ENCODE measurements at regions not wholly inside any gene's neighbourhood (a gene's known extent, or its start where the extent isn't known, plus 50 kb on each side); places are given as distances from the start of the nearest gene placed in this dataset.

DNA sequence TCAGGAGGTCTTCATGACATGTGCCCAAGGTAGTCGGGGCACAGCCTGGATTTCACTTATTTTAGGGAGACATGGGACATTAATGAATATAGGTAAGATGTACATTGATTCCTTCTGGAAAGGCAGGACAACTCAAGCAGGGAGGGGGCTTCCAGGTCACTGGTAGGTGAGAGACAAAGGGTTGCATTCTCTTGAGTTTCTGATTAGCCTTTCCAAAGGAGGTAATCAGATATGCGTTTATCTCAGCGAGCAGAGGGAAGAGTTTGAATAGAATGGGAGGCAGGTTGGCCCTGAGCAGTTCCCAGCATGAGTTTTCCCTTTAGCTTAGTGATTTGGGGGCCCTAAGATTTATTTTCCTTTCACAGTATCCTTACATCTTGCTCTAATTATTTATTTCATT is 443.8 kb upstream of the EEF2KMT start:
- DNase-seq (ENCODE audit: low spot score): no peak

DNA sequence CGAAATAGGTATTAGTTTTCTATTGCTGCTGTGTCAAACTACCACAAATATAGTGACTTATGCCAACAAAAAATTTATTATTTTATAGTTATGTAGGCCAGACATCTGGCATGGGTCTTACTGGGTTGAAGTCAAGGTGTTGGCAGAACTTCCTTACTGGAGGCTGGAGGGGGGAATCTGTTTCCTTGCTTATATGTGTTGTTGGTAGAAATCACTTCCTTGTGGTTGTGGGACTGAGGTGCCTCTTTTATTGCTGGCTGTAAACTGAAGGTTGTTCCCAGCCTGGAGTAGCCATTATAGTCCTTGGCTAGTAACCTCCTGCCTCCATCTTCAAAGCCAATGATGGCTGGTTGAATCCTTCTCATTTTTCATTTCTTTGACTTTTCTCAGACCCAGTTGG is 439.8 kb upstream of the EEF2KMT start:
- no peak for DNase-seq (ENCODE audit: low spot score)

DNA sequence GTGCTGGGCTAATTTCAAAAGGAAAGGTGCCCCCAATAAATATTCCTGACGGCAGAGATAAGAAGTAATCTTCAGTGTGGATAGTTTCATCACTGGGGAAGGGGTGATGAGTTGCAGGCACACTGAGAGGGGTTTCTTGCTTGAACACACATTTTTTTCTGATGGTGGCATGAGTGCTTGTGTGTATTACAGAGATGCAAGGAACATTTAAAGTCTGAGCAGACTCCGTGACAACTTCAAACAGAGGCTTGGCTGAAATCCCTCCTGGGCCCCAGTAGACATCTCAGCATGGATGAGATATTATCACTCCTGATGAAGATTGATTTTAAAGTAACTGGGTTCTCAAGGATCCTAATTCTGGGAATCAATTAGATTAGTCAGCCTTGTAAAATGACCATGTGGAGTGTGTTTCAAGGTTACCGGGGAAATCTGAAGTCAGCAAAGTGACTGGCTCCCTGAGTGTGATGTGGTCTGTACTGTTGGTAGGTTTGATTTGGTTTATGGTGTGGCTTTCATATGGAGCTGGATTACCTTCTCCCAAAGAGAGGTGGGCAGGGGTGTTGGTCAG is 435.8 kb upstream of the EEF2KMT start:
- no peak for DNase-seq (ENCODE audit: low spot score)

DNA sequence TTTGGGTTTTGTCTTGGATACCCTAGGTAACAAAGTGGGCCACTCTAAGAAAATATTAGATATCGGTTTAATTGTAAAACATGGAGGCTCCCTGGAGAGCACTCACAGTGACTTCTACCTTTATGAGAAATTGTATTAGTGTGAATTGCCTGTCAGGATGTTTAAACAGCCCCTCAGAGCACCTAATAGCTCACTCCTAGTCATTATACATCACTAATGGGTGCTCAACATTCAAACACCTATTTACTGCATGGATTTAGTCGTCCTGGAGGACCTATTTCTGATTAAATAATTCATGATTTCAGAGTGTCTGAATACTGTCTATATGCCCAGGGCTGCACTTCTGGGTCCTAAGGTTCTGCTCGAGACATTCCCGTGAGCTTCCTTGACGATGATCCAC is 430.2 kb upstream of the EEF2KMT start:
- DNase-seq (ENCODE audit: low spot score): no peak

DNA sequence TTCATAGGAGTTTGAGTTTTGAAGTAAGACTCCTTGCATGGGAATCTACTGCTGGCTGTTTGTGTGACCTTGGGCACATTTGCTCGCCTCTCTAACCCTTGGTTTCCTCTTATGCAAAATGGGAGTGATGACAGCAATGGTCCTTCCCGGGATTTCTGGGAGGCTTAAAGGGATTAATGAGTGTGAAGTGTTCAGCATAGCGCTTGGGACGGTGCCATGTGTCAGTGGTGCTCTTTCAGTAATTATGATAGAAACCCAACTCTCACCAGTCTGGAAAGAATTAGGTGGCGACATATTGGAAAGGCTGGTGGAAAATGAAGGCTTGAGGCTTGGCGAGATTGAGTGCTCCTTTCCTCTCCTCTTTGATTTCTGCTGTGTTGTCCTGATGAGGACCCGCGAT is 429.2 kb upstream of the EEF2KMT start:
- DNase-seq (ENCODE audit: low spot score): no peak

DNA sequence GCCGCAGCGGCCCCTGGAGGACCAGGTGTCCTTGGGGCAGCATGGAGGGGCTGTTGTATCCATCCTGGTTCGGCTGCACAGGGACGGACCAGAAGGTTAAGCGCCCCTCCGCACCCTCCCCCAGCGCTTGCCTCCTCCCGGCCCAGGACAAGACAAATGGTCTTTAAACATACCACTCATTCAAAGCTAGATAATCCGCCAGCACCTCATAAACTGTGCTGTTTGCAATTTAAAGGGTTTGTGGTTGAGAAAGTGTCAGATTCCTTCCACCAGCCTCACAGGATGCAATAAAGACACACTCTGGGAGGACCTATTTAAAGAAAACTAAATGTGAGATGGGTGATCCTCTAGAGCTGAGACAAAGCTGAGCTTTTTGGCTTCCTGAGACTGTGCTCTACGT is 426.2 kb upstream of the EEF2KMT start:
- DNase-seq (ENCODE audit: low spot score): no peak

DNA sequence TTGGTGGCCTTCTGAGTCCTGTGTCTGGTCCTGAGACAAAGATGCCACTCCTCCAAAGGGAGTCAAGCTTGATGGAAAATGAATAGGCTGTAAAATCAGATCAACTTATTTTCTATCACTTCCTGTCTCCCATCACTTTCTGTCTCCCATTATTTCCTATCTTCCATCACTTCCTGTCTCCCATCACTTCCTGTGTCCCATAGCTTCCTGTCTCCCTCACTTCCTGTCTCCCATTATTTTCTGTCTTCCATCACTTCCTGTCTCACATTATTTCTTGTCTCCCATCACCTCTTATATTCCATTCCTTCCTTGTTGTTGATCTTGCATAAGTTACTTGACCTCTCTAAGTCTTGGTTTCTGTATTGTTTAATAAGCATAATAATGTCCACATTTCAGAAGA is 418.5 kb upstream of the EEF2KMT start:
- no peak for DNase-seq (ENCODE audit: low spot score)

DNA sequence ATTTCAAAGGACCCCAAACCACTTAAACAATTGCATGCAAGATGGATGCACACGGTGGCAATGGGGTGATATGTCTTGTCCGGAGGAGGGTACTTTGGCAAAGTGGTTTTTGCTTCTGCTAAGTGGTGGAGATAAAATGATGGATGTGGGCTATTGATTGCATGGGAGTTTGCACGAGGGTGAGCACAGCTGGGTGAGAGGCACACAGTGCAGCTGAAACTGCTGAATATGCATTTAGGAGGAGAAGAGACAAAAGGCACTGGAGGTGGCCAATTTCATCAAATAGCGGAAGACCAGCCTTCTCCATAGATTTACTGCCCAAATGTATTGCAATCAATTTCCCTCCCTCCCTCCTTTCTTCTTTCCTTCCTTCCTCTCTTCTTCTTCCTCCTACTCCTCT is 414.4 kb upstream of the EEF2KMT start:
- DNase-seq (ENCODE audit: low spot score): no peak

DNA sequence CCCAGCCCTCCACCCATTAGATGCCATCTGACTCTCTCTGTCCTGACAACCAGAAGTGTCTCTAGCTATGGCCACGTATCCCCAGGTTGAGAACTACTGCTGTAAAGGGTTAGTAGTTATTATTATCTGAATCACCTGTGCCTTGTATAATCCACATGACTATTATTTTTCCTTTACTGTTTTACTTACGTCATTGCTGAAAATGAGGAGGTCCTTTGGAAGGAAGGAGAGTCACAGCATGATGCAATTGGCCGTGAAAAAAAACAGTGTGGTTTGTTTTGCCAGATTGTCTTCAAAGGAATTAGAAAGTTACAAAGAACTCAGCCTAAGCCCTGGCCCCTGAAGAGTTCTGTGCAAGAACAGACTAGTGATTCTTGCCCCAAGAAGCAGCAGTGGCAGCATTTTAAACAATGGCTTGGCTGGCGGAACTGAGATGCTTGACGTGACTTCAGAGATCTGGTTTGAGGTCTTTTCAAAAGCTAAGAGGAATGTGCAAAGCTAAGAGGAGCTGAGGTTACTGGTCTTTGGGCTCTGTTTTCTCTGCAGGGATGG is 413.3 kb upstream of the EEF2KMT start:
- DNase-seq (ENCODE audit: low spot score): no peak

DNA sequence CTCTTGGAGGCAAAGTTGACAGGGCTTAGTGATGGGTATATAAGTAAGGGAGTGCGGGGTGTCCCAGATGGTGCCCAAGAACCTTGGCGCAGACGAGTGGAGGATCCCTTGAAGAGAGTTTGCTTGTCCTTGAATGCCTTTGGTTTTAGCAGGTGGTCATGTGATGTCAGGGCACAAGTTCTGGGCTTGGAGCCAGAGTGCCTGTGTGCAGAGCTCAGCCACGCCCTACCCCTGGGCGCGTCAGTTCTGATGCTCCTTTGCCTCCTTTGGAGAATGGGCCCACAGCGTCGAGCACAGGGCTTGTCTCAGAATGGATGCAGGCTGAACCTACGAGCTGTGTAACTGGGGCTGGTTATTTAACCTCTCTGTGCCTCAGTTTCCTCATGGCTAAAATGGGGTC is 412.2 kb upstream of the EEF2KMT start:
- no peak for DNase-seq (ENCODE audit: low spot score)

DNA sequence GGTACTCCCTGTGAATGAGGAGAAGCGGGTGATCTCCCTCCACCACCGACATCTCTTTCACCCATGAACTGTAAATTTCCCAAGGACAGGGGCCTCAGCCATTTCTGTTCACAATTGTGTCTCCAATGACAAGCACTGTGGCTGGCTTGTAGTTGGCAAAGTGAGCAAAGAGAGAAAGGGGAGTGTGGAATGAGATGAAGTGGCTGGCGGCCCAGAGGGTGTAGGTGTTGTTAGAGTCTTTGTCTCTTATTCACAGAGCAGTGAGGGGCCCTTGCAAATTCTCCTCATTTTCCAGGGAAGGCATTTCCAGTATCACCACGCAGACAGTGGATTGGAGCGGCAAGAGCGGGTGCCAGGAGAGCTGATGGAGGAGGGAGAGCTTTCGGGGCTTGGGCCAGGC is 411.7 kb upstream of the EEF2KMT start:
- DNase-seq (ENCODE audit: low spot score): no peak

DNA sequence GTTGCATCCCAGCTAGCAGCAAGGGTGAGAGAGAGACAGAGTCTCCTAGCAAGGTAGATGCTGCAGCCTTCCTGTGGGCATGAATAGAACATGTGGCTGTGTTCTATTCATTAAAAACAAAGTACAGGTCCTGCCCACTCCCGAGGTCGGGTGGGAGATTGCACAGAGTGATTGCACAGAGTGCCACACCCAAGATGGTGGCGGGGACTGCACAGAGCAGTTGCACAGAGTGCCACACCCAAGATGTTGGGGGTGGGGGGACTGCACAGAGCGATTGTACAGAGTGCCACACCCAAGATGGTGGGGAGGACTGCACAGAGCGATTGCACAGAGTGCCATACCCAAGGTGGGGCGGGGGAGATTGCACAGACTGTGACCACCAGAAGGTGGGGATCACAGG is 410.8 kb upstream of the EEF2KMT start:
- no peak for DNase-seq (ENCODE audit: low spot score)

DNA sequence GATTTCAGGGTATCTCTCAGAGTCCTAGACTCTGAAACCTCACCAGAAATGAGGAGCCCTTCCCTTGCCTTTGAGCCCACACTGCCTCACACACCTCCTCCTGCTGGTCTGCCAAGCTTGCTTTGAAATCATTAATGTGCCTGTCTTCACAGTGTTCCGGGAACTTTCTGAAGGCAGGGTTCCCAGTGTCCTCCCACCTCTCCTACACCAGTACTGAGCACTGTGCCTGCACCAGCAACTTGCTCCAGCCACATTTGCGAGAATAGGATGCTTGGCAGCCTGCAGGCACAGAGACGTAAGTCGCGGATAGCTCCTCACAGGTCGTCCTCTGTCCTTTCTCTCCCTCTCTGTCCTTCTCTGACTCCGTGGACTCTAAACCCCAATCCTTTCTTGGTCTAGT is 408.4 kb upstream of the EEF2KMT start:
- DNase-seq (ENCODE audit: low spot score): no peak

DNA sequence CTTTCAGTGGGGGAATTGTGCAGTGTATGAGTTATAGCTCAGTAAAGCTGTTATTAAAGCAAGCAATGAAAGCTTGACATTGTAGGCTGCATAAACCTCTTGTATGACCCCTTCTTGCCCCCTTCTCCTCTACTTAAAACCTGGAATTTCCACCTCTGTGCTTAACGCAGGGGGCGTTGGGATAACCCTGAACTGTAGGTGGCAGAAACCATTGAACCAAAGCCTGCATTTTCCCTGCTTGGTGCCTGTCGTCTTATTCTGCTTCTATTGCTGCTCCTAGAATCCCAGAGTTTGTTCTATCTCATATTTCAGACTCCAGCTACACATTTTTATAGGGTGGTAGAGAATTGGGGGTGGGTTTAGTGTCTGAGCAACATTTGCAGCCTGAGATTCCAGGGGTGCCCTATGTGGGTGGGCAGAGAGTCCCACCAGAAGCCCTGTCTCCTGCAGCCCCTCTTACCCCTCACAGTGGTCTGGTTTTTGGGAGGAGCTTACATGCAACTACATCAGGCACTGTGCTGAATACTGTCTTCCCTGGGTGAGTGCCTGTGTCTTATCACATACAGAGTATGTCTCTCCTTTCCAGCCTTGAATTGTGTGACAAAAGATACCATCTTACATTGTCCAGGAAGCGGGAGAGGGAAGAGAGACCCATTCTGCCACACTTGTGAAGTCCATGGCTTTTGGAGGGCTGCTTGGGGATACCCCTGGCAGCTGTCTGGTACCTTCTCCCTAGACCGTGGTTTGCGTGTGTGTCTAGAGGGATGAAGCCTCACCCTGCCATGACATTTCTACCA is 407.7 kb upstream of the EEF2KMT start:
- DNase-seq (ENCODE audit: low spot score): no peak

DNA sequence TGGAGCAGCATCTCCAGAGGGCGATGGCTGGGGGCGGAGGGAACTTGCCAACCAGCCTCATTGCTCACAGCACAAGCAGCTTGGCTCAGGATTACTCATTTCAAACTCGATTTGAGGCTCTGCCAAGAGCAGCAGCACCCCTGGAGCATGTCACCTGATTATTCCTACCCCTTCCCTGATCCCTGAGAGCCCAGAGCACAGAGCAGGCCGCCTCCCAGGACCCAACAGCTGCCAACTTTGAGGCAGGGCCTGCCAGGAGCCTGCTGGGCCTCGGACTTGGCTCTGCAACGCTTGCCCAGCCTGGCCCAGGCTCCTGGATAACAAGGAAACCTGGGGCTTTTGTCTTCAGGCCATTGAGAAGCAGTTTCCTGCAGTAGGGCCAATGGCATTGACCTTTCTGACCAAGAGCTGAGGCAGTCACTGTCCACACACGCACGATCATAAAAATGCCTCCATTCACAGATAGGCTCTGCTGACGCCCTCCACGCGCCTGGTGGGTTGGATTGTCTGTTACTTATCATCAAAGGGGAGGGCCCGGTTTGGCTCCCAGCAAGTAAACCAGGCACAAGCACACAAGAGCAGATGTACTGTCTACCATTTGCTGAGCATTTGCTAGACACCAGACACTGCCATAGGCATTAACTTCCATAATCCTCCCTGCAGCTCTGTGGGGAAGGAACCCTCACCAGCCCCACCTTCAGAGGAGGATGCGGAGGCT is 406.6 kb upstream of the EEF2KMT start:
- DNase-seq (ENCODE audit: low spot score): peak; percentile 66

DNA sequence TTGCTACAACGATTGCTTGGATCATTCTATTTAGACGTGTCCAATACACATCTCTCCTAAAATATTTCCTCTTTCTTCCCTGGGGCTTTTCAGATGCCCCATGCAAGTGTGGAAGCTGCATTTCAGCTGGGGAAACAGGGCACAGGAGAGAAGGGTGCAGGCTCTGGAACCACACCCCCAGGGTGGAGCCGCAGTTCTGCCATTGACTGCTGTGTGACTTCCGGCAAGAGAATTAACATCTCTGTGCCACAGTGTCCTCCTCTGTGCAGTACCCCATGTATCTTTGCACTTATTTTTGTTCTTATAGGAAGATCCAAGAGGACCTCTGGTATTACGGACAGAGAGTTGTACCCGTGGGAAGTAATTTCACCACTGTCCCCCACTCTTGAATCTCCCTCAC is 405.3 kb upstream of the EEF2KMT start:
- no peak for DNase-seq (ENCODE audit: low spot score)

DNA sequence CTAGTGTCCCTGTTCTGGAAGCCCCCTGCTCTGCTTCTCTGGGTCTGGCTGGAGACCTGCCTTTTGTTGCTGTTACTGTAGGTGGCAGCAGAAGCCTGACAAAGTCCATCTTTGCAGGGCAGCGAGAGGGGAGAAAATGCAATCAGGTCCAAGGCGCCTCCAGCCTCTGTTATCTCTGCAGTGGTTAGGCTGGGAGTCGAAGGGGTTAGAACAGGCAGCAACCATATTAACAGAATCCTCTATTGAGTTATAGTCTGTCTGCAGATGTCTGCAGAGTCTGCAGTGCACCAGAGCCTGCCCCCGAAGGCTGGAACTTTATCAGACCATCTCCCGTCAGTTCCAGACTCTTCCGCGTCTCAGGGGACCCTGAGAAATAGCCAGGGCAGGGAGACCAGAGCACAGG is 404.9 kb upstream of the EEF2KMT start:
- DNase-seq (ENCODE audit: low spot score): peak; percentile 26

DNA sequence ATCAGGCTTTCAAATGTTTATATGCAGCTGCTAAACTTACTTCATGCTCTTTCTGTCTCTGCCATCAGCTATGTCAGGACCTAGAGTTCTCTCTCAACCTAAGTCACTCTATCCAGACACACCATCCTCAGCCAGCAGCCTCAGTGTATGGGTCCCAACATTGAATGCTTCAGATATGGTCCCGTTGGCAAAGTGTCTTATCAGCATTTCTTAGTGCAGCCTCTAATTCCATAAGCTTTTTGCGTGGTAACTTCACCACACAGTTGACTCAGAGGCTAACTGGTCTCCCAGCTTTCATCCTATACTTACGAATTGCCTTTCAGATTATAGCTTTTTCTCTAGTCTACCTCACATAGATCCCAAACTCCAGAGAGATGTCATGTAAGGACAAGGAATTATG is 402.9 kb upstream of the EEF2KMT start:
- DNase-seq (ENCODE audit: low spot score): no peak

DNA sequence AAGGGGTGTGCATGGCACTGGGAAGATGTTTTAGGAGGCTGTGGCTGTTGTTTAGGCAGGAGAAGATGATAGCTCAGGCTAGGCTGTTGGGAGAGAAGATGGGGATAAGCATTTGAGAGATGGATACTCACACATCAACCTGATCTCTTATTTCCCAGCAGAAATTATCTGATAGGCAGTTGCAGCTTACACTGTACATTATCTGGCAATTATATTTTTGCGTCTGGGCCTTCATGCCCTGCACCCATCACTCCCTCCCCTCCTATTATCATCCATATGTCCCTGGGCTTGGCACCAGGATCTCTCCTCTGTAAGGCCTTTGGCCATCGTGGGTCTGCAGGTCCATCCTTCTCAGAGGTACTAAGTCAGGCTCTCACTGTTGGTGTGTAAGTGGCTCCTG is 401.0 kb upstream of the EEF2KMT start:
- no peak for DNase-seq (ENCODE audit: low spot score)

DNA sequence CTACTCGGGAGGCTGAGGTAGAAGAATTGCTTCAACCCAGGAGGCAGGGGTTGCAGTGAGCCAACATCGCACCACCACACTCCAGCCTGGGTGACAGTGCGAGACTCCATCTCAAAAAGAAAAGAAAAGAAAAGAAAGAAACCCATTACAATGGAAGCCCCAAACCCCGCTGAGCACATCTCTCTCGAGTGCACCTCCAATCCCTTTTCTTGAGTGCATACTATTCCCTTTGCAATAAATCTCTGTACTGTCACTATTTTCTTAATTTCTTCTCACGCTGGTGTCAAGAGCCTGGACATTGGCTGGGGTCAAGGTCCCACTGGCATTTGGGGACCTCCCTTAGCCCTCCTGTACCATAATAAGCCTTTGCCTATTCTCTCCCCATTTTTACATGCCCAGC is 398.4 kb upstream of the EEF2KMT start:
- no peak for DNase-seq (ENCODE audit: low spot score)

DNA sequence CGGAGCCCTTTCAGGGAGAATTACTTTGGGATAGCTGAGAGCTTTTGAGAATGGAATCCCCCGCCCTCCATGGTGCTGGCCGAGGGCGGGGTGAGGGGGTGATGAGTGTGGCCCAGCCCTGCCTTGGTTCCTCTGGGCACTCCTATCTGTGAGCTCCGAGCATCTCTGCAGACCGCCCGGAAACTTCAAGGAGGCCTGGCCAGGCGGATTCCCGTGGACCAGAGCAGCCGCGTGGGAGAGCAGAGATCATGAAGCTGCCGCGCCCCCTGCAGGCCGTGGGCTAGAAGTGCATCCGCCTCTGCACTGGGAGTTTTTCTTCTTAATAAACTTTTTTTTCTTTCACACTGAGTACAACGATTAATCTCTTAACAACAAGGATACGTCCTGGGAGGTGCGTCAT is 392.9 kb upstream of the EEF2KMT start:
- peak; percentile 47 for DNase-seq (ENCODE audit: low spot score)

DNA sequence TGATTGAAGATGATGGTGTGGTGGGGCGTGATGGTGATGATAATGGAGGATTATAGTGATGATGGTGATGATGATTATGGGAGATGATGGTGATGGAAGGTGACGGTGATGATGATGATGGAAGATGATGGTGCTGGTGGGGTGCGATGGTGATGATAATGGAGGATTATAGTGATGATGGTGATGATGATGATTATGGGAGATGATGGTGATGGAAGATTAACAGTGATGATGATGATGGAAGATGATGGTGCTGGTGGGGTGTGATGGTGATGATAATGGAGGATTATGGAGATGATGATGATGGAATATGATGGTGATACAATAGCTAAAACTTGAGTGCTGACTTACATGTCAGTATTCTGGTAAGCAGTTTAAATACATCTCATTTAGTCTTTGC is 391.0 kb upstream of the EEF2KMT start:
- no peak for DNase-seq (ENCODE audit: low spot score)

DNA sequence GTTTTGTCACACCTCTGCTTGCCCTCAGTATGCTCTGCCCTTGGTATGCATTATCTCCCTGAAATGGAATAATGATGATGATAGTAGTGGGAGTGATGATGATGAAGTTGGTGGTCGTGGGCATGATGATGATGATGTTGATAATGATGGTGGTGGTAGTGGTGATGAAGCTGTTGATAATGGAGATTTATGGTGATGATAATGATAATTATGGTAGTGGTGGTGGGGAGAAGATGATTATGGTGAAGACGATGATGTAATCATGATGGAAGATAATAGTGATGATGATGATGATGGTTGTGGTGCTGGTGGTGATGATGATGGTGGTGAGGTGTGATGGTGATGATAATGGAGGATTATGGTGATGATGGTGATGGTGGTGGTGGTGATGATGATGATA is 390.1 kb upstream of the EEF2KMT start:
- no peak for DNase-seq (ENCODE audit: low spot score)

Data from kidney tubule cell (primary cell).